ENCODE measurements at regions not wholly inside any gene's neighbourhood (a gene's known extent, or its start where the extent isn't known, plus 50 kb on each side); places are given as distances from the start of the nearest gene placed in this dataset.

DNA sequence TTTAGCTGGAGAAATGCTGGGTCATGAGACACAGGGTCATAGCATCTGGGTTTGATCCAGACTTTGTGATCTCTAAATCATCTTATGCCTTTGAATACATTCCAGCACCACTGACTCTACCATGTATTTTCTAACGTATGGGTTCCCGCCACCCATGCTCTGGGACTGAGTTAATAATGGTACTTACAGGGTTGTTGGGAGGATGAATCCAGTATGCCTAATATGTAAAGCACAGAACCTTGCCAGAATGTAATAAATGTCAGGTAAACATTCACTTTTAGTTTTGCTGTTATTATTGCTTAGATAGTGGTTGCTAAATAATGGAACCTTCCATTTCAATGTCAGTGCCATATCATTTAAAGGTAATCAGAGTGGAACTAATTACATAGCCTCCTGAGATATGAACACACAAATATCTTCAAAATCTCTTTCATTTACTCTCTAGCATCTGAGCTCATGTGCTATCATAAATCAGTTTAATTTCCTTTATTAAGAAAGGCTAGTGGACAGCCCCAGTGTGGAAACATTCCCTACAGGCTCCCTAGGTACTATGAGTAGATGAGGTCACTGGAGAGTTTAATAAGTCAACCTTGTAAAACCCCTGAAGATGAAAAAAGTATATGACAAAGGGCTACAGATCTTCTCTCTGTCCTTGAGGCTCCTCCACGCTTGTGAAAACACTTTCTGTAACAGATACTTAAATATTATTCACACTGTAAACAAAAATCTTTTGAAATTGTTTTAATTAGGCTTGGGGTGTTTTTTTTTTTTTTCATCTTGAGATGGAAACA is 226.6 kb downstream of the ALDH8A1 start:
- TF ChIP-seq, protein P1, sequence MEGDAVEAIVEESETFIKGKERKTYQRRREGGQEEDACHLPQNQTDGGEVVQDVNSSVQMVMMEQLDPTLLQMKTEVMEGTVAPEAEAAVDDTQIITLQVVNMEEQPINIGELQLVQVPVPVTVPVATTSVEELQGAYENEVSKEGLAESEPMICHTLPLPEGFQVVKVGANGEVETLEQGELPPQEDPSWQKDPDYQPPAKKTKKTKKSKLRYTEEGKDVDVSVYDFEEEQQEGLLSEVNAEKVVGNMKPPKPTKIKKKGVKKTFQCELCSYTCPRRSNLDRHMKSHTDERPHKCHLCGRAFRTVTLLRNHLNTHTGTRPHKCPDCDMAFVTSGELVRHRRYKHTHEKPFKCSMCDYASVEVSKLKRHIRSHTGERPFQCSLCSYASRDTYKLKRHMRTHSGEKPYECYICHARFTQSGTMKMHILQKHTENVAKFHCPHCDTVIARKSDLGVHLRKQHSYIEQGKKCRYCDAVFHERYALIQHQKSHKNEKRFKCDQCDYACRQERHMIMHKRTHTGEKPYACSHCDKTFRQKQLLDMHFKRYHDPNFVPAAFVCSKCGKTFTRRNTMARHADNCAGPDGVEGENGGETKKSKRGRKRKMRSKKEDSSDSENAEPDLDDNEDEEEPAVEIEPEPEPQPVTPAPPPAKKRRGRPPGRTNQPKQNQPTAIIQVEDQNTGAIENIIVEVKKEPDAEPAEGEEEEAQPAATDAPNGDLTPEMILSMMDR (IDR thresholded peaks at IDR 0.05; ENCODE audit: insufficient read depth, low read length, poor library complexity, severe bottlenecking) = no peak
- no peak for DNase-seq (ENCODE audit: low read depth)
- H3K27me3 ChIP-seq (ENCODE audit: control insufficient read depth, insufficient read depth, low read length) = no peaks in the 10 kb centered on the region
- H3K4me3 ChIP-seq (ENCODE audit: low read depth, low read length) = no peak overlapping the region
- H3K36me3 ChIP-seq (ENCODE audit: control insufficient read depth, insufficient read depth, low read length) = no peaks in the 10 kb centered on the region

- Histone ChIP-seq H3K27me3 (ENCODE audit: control insufficient read depth, insufficient read depth, low read length) (no peaks in the 10 kb centered on the region), H3K4me3 (ENCODE audit: low read depth, low read length) (no peak overlapping the region), H3K36me3 (ENCODE audit: control insufficient read depth, insufficient read depth, low read length) (no peaks in the 10 kb centered on the region)
- TF ChIP-seq, protein P1 (IDR thresholded peaks at IDR 0.05; ENCODE audit: insufficient read depth, low read length, poor library complexity, severe bottlenecking) = no peak
- DNase-seq (ENCODE audit: low read depth) = no peak
Measured at GRCh38 chr6:134722200-134722870, 227.6 kb downstream of the ALDH8A1 start.

DNA sequence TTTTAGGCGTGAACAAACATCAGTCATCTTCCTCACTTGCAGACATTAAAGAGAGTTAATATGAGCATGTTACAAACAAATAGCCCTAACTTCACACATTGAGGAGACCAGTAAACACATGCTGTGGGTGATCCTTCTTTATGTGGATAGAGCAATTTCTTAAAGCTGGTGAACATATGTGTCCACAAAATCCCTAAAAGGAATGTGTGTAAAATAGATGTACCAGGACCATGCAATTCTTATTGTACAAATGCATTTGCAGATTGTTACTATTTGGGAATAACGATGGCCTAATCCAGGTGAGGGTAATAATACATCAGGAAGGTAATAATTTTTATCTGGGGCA is 228.9 kb downstream of the ALDH8A1 start:
- Histone ChIP-seq H3K36me3 (ENCODE audit: control insufficient read depth, insufficient read depth, low read length) (no peaks in the 10 kb centered on the region), H3K27me3 (ENCODE audit: control insufficient read depth, insufficient read depth, low read length) (no peaks in the 10 kb centered on the region), H3K4me3 (ENCODE audit: low read depth, low read length) (no peak overlapping the region)
- TF ChIP-seq, protein P1 (IDR thresholded peaks at IDR 0.05; ENCODE audit: insufficient read depth, low read length, poor library complexity, severe bottlenecking) = no peak
- no peak for DNase-seq (ENCODE audit: low read depth)

GRCh38 chr6:134720353-134721059 is 229.4 kb downstream of the ALDH8A1 start:
- Histone ChIP-seq H3K36me3 (ENCODE audit: control insufficient read depth, insufficient read depth, low read length) (no peaks in the 10 kb centered on the region), H3K4me3 (ENCODE audit: low read depth, low read length) (no peak overlapping the region), H3K27me3 (ENCODE audit: control insufficient read depth, insufficient read depth, low read length) (no peaks in the 10 kb centered on the region)
- TF ChIP-seq, protein P1 (IDR thresholded peaks at IDR 0.05; ENCODE audit: insufficient read depth, low read length, poor library complexity, severe bottlenecking) = no peak
- DNase-seq (ENCODE audit: low read depth) = no peak

DNA sequence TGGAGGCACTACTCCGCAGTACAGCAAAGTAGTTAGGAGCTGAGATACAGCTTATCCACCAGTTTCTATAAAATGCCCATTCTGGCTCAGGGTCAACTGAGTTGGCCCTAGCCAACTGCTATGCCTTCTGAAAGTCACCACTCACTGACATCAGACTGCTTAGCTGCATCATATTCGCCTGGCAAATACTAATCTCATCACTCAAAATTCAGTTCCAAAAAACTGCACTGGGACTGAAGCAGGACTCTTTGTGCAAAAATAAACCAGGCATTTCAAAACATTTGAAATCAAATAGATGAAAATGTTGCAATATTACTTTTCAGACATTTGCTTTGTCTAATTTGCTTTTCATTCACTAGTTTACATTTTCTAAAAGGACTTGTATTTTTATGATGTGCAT is 230.0 kb downstream of the ALDH8A1 start:
- TF ChIP-seq, protein P1 (IDR thresholded peaks at IDR 0.05; ENCODE audit: insufficient read depth, low read length, poor library complexity, severe bottlenecking) = no peak
- Histone ChIP-seq H3K4me3 (ENCODE audit: low read depth, low read length) (no peak overlapping the region), H3K27me3 (ENCODE audit: control insufficient read depth, insufficient read depth, low read length) (no peaks in the 10 kb centered on the region), H3K36me3 (ENCODE audit: control insufficient read depth, insufficient read depth, low read length) (no peaks in the 10 kb centered on the region)
- DNase-seq (ENCODE audit: low read depth) = no peak
